C4-2B (cell line): ENCODE measurements at regions not wholly inside any gene's neighbourhood (a gene's known extent, or its start where the extent isn't known, plus 50 kb on each side); places are given as distances from the start of the nearest gene placed in this dataset.

Source experiments
- CTCF ChIP-seq: fragments of 450-650 bp; conservative IDR thresholded peaks from 2 replicates; pipeline ENCODE4 v1.5.1; 2017; ENCODE audit warnings: mild to moderate bottlenecking
- ZFX ChIP-seq: fragments of 450-650 bp; IDR thresholded peaks from 2 replicates; pipeline ENCODE4 v1.6.1; 2017

DNA sequence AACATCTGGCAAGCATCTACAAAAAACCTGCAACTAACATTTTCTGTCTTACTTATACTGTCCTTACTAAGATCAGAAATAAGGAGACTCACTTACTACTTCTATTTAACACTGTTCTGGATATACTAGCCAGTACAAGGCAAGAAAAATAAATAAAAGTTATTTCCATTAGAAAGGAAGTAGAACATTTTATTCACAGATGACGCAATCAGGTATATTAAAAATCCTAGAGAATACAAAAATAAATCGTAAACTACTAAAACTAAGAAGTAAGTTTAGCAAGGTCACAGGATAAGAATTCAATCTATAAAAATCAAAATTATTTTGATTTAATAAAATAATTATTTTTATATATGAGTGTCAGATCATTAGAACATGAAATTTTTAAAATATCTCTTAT is 264.6 kb downstream of the BARHL2 start:
- no peak for TF ChIP-seq CTCF
- TF ChIP-seq ZFX = no peak
